Ovary (tissue), 7 donors: ENCODE measurements at regions not wholly inside any gene's neighbourhood (a gene's known extent, or its start where the extent isn't known, plus 50 kb on each side); places are given as distances from the start of the nearest gene placed in this dataset.
"Not testable (repeated sequence)": the region's sequence is repeated elsewhere in the genome, so short reads cannot be mapped to it uniquely, and the experiment has no call there.

Experiments
- DNase-seq, 5 donors: peaks; one replicate each; pipeline ENCODE4 v3.0.0-alpha.2; 2019 to 2020
- H3K27ac ChIP-seq, 2 donors: fragments of 200-600 bp; one replicate each; pipeline versions ENCODE4 v1.5.1 to v1.8.0; 2019 to 2022
- H3K27me3 ChIP-seq: fragments of 200-600 bp; one replicate; pipeline ENCODE4 v1.8.0; 2022
- H3K36me3 ChIP-seq: fragments of 200-600 bp; sonication (generic); one replicate; pipeline ENCODE4 v1.5.1; 2019
- H3K4me1 ChIP-seq: one replicate; pipeline ENCODE4 v1.8.1; 2013; ENCODE audit warnings: mild to moderate bottlenecking, moderate library complexity; ENCODE audit not compliant: insufficient read depth
- H3K4me3 ChIP-seq: fragments of 200-600 bp; sonication (generic); one replicate; pipeline ENCODE4 v1.5.1; 2017
- H3K9me3 ChIP-seq, 2 donors: fragments of 200-600 bp in 1 of 2; sonication (generic) in 1 of 2; one replicate each; pipeline versions ENCODE4 v1.5.1 to v1.8.1; 2013 to 2019; ENCODE audit warnings: mild to moderate bottlenecking in 1 of 2, moderate library complexity in 1 of 2
- CTCF ChIP-seq, 3 donors: fragments of 450-650 bp in 2 of 3; fragments of 200-600 bp in 1 of 3; IDR thresholded peaks; one replicate each; pipeline versions ENCODE4 v1.5.1 to v1.8.0; 2016 to 2022; ENCODE audit warnings: antibody characterized with exemption in 3 of 3, mild to moderate bottlenecking in 1 of 3
- EP300 ChIP-seq: sonication (generic); formaldehyde crosslinking; IDR thresholded peaks from one replicate; pipeline ENCODE4 v1.6.1; 2017; ENCODE audit warnings: antibody characterized with exemption
- POLR2A ChIP-seq: fragments of 450-650 bp; IDR thresholded peaks from one replicate; pipeline ENCODE4 v1.6.1; 2017; ENCODE audit warnings: antibody characterized with exemption, mild to moderate bottlenecking, moderate library complexity
- WGBS, 3 donors: extraction: QIAGEN DNeasy Blood & Tissue Kit in 1 of 3; methylation state at CpG; one replicate each; pipeline versions ENCODE4 v1.1.5 to v1.1.7; 2013 to 2017; 5-methylcytosine and 5-hydroxymethylcytosine counted together
- intact Hi-C, 4 donors: fragments of 100-400 bp; cut with DNase I; formaldehyde crosslinking; loops; one replicate each; pipeline versions ENCODE4 v1.11.0 to v1.15.1; 2022 to 2023
- donor health status: DM: no; HTN: no; CAD: no; lungs with moderate emphysema.
- donor health status: DM: no; HTN: no; CAD: no.
- donor health status: Bipolar disorder and iron deficiency.
- donor health status: DM: no; HTN: no; CAD: no.
- donor health status: DM: yes; HTN: yes; CAD: no.

- TF ChIP-seq EP300: no peak
- no peak for TF ChIP-seq POLR2A
- no peak for TF ChIP-seq CTCF (IDR thresholded peaks at IDR 0.05)
- no peak for DNase-seq
- intact Hi-C loops: no loop called here
- no peaks in the 10 kb centered on the region for H3K27me3 ChIP-seq
- H3K4me3 ChIP-seq: no peak overlapping the region
- H3K9me3 ChIP-seq: no peaks in the 10 kb centered on the region
- no peaks in the 10 kb centered on the region for H3K4me1 ChIP-seq
- no peaks in the 10 kb centered on the region for H3K36me3 ChIP-seq
- H3K27ac ChIP-seq: no peak overlapping the region
Measured at GRCh38 chr6:84576029-84576428, 188.4 kb downstream of the TBX18 start.

- H3K36me3 ChIP-seq: no peaks in the 10 kb centered on the region
- no peaks in the 10 kb centered on the region for H3K27me3 ChIP-seq
- intact Hi-C loops: no loop called here
- TF ChIP-seq POLR2A (no peak), CTCF (IDR thresholded peaks at IDR 0.05) (no peak), EP300 (no peak)
- H3K4me1 ChIP-seq: no peaks in the 10 kb centered on the region
- H3K4me3 ChIP-seq: no peak overlapping the region
- no peaks in the 10 kb centered on the region for H3K9me3 ChIP-seq
- DNase-seq: no peak
- WGBS, 3 donors: 68 to 79% (median 74%) methylated on average over 1 of the region's 1 CpG
- no peak overlapping the region for H3K27ac ChIP-seq
Measured at GRCh38 chr6:84575264-84575663, 189.1 kb downstream of the TBX18 start.

GRCh38 chr6:84569882-84570281 is 194.5 kb downstream of the TBX18 start:
- H3K27me3 ChIP-seq: no peaks in the 10 kb centered on the region
- intact Hi-C loops: no loop called here
- H3K9me3 ChIP-seq: no peaks in the 10 kb centered on the region
- no peak overlapping the region for H3K4me3 ChIP-seq
- H3K27ac ChIP-seq: no peak overlapping the region
- no peak for DNase-seq
- H3K36me3 ChIP-seq: no peaks in the 10 kb centered on the region
- TF ChIP-seq CTCF (IDR thresholded peaks at IDR 0.05): no peak
- TF ChIP-seq POLR2A: no peak
- TF ChIP-seq EP300: no peak
- no peaks in the 10 kb centered on the region for H3K4me1 ChIP-seq

GRCh38 chr6:84568971-84569370 is 195.4 kb downstream of the TBX18 start:
- H3K27ac ChIP-seq: no peak overlapping the region
- no peaks in the 10 kb centered on the region for H3K36me3 ChIP-seq
- no peaks in the 10 kb centered on the region for H3K27me3 ChIP-seq
- no peak for DNase-seq
- intact Hi-C loops: no loop called here
- H3K4me3 ChIP-seq: no peak overlapping the region
- no peaks in the 10 kb centered on the region for H3K4me1 ChIP-seq
- TF ChIP-seq CTCF (IDR thresholded peaks at IDR 0.05) (no peak), EP300 (no peak), POLR2A (no peak)
- H3K9me3 ChIP-seq: no peaks in the 10 kb centered on the region

- H3K27me3 ChIP-seq, H3K36me3 ChIP-seq, H3K27ac ChIP-seq, DNase-seq, H3K4me1 ChIP-seq, H3K4me3 ChIP-seq, intact Hi-C loops, H3K9me3 ChIP-seq: not testable (repeated sequence)
- WGBS, 3 donors: 87 to 96% (median 92%) methylated on average over 6 of the region's 6 CpGs
Measured at GRCh38 chr6:84565718-84566117, 198.7 kb downstream of the TBX18 start.
